B cell (primary cell): ENCODE measurements at regions not wholly inside any gene's neighbourhood (a gene's known extent, or its start where the extent isn't known, plus 50 kb on each side); places are given as distances from the start of the nearest gene placed in this dataset.

ENCODE experiments used
- EZH2 ChIP-seq: IDR thresholded peaks from 2 replicates; pipeline ENCODE4 v1.6.1; 2012; ENCODE audit warnings: borderline replicate concordance, low read depth, mild to moderate bottlenecking, moderate library complexity, low read length; ENCODE audit not compliant: insufficient read depth, poor library complexity, severe bottlenecking
- TF ChIP-seq, protein P1 (sequence below): fragments of 200-600 bp; IDR thresholded peaks from one replicate; pipeline ENCODE4 v1.8.0; 2022; ENCODE audit warnings: antibody characterized with exemption, mild to moderate bottlenecking

GRCh38 chr2:239606741-239607516 lies 206.1 kb upstream of the HDAC4 start:
- TF ChIP-seq, protein P1, sequence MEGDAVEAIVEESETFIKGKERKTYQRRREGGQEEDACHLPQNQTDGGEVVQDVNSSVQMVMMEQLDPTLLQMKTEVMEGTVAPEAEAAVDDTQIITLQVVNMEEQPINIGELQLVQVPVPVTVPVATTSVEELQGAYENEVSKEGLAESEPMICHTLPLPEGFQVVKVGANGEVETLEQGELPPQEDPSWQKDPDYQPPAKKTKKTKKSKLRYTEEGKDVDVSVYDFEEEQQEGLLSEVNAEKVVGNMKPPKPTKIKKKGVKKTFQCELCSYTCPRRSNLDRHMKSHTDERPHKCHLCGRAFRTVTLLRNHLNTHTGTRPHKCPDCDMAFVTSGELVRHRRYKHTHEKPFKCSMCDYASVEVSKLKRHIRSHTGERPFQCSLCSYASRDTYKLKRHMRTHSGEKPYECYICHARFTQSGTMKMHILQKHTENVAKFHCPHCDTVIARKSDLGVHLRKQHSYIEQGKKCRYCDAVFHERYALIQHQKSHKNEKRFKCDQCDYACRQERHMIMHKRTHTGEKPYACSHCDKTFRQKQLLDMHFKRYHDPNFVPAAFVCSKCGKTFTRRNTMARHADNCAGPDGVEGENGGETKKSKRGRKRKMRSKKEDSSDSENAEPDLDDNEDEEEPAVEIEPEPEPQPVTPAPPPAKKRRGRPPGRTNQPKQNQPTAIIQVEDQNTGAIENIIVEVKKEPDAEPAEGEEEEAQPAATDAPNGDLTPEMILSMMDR = no peak
- no peak for TF ChIP-seq EZH2
